ENCODE measurements at regions not wholly inside any gene's neighbourhood (a gene's known extent, or its start where the extent isn't known, plus 50 kb on each side); places are given as distances from the start of the nearest gene placed in this dataset.

- no peak for TF ChIP-seq POLR2A (IDR thresholded peaks at IDR 0.05)
- no peak for TF ChIP-seq CTCF (IDR thresholded peaks at IDR 0.05)
Observed at GRCh38 chr3:174363256-174363655, 495.9 kb upstream of the NAALADL2 start.
